Fibroblast of lung (primary cell): ENCODE measurements at regions not wholly inside any gene's neighbourhood (a gene's known extent, or its start where the extent isn't known, plus 50 kb on each side); places are given as distances from the start of the nearest gene placed in this dataset.
A peak's percentile ranks its signal among the peaks of the same experiment; 100 is the strongest.

Experiments used
- DNase-seq, 2 donors: peaks; one replicate each; pipeline versions ENCODE4 v3.0.0 to v3.0.0-alpha.2; 2010; ENCODE audit warnings: low read depth in 2 of 2
- H2AFZ ChIP-seq: 2 replicates; pipeline ENCODE4 v1.5.1; 2012; ENCODE audit warnings: low read length, control low read depth, inconsistent platforms
- H3K27ac ChIP-seq: 2 replicates; pipeline ENCODE4 v1.5.1; 2011; ENCODE audit warnings: low read length, control low read depth; ENCODE audit not compliant: insufficient read depth
- H3K27me3 ChIP-seq: 2 replicates; pipeline ENCODE4 v1.5.1; 2011; ENCODE audit warnings: mild to moderate bottlenecking, low read length; ENCODE audit not compliant: control insufficient read depth, insufficient read depth
- H3K36me3 ChIP-seq: 2 replicates; pipeline ENCODE4 v1.5.1; 2011; ENCODE audit warnings: low read length; ENCODE audit not compliant: control insufficient read depth, insufficient read depth
- H3K4me1 ChIP-seq: 2 replicates; pipeline ENCODE4 v1.5.1; 2011; ENCODE audit warnings: low read length; ENCODE audit not compliant: control insufficient read depth, insufficient read depth; ENCODE audit errors: extremely low read depth
- H3K4me2 ChIP-seq: 2 replicates; pipeline ENCODE4 v1.5.1; 2011; ENCODE audit warnings: low read length, control low read depth; ENCODE audit not compliant: insufficient read depth; ENCODE audit errors: extremely low read depth
- H3K4me3 ChIP-seq, 4 experiments: fragments of 200-600 bp in 1 of 4; sonication (generic) in 1 of 4; replicated peaks in 1 of 4; 2 replicates each; pipeline ENCODE4 v1.5.1; 2011 to 2016; ENCODE audit warnings: low read length in 4 of 4, low read depth in 3 of 4, mild to moderate bottlenecking in 3 of 4, control low read depth in 2 of 4, inconsistent platforms in 1 of 4, mixed read lengths in 1 of 4; ENCODE audit not compliant: insufficient read depth in 1 of 4; ENCODE audit errors: control extremely low read depth in 1 of 4
- H3K79me2 ChIP-seq: 2 replicates; pipeline ENCODE4 v1.5.1; 2012; ENCODE audit warnings: mild to moderate bottlenecking, low read length, inconsistent platforms; ENCODE audit not compliant: control insufficient read depth, insufficient read depth
- H3K9ac ChIP-seq: 2 replicates; pipeline ENCODE4 v1.5.1; 2011; ENCODE audit warnings: mild to moderate bottlenecking, low read length, control low read depth; ENCODE audit not compliant: insufficient read depth
- H3K9me3 ChIP-seq: 2 replicates; pipeline ENCODE4 v1.5.1; 2012; ENCODE audit warnings: low read depth, low read length; ENCODE audit not compliant: control insufficient read depth, insufficient read depth
- H4K20me1 ChIP-seq: 2 replicates; pipeline ENCODE4 v1.5.1; 2011; ENCODE audit warnings: low read length; ENCODE audit not compliant: control insufficient read depth, insufficient read depth; ENCODE audit errors: extremely low read depth
- CTCF ChIP-seq, 2 donors: IDR thresholded peaks in 1 of 2; conservative IDR thresholded peaks in 1 of 2; 1 replicate in 1 of 2; 2 replicates in 1 of 2; pipeline ENCODE4 v1.5.1; 2011 to 2012; ENCODE audit warnings: low read length in 2 of 2, control low read depth in 1 of 2, inconsistent platforms in 1 of 2, low read depth in 1 of 2, mild to moderate bottlenecking in 1 of 2
- EZH2 ChIP-seq: IDR thresholded peaks from 2 replicates; pipeline ENCODE4 v1.5.1; 2012; ENCODE audit warnings: low read length, control low read depth, mild to moderate bottlenecking; ENCODE audit errors: missing control alignments

DNA sequence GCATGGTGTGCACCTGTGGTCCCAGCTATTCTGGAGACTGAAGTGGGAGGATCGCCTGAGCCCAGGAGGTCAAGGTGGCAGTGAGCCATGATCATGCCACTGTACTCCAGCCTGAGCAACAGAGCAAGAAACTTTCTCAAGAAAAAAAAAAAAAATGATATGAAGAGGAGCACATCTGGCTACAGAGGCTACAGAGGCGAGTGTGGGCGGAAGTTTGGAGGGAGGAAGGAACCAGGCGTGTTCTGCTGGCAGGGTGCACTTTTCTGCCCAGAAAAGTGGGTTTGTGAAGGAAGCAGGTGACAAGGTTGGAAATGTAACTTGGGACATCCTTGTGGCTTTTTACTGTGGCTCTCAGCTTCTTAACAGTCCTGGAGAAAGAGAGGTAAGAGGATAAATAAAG is 96.7 kb downstream of the SNX5 start:
- Histone ChIP-seq H3K4me1 (peaks cover 26% of the 10 kb centered on the region), H4K20me1 (no peaks in the 10 kb centered on the region), H3K27me3 (no peaks in the 10 kb centered on the region), H3K9me3 (no peaks in the 10 kb centered on the region), H3K9ac (no peak overlapping the region), H3K4me2 (no peak overlapping the region), H3K27ac (no peak overlapping the region), H3K79me2 (no peaks in the 10 kb centered on the region), H2AFZ (no peak overlapping the region), H3K4me3 (no peak overlapping the region), H3K36me3 (no peaks in the 10 kb centered on the region)
- TF ChIP-seq CTCF (conservative IDR thresholded peaks at IDR 0.05 in 1 of 2, IDR thresholded peaks at IDR 0.05 in 1 of 2; ENCODE audit: low read depth in 1 of 2, low read length in 2 of 2) (no peak), EZH2 (no peak)
- DNase-seq: no peak

DNA sequence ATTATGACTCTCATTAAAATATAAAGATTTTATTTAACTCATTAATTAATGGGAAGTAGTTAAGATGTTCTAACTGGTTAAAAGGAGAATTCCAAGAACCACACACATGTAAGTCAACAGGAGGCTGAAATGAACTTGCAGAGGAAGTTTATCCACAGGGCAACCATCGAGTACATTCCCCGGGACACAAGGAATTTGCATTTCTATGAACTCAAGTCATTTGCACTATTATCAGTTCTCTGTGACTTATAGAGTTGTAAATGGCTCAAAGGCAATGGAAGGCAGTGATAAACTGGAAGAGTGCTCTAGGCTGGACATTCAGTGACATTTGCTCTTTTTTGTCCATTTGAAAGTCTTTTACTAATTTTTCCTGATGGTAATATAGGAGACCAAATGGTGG is 97.4 kb downstream of the SNX5 start:
- Histone ChIP-seq H4K20me1 (no peaks in the 10 kb centered on the region), H3K4me3 (no peak overlapping the region), H3K4me2 (no peak overlapping the region), H3K27me3 (no peaks in the 10 kb centered on the region), H3K4me1 (peaks cover 26% of the 10 kb centered on the region), H3K9ac (no peak overlapping the region), H3K9me3 (no peaks in the 10 kb centered on the region), H3K27ac (no peak overlapping the region), H3K79me2 (no peaks in the 10 kb centered on the region), H3K36me3 (no peaks in the 10 kb centered on the region), H2AFZ (no peak overlapping the region)
- DNase-seq: peak in 1 of 2 donors; percentile 51
- TF ChIP-seq CTCF (conservative IDR thresholded peaks at IDR 0.05 in 1 of 2, IDR thresholded peaks at IDR 0.05 in 1 of 2; ENCODE audit: low read depth in 1 of 2, low read length in 2 of 2) (no peak), EZH2 (no peak)

GRCh38 chr20:17870086-17870740 is 98.4 kb downstream of the SNX5 start:
- H3K9me3 ChIP-seq: no peaks in the 10 kb centered on the region
- H3K4me3 ChIP-seq: peak overlapping the region in 1 of 4 experiments; percentile 5
- peak overlapping the region; percentile 24 for H3K27ac ChIP-seq
- H3K79me2 ChIP-seq: no peaks in the 10 kb centered on the region
- peak overlapping the region; percentile 75 for H2AFZ ChIP-seq
- peak overlapping the region; percentile 73 for H3K4me2 ChIP-seq
- no peak for TF ChIP-seq CTCF (conservative IDR thresholded peaks at IDR 0.05 in 1 of 2, IDR thresholded peaks at IDR 0.05 in 1 of 2; ENCODE audit: low read depth in 1 of 2, low read length in 2 of 2)
- TF ChIP-seq EZH2: no peak
- peak in 1 of 2 donors; percentile 42 for DNase-seq
- no peaks in the 10 kb centered on the region for H4K20me1 ChIP-seq
- H3K4me1 ChIP-seq: peaks cover 19% of the 10 kb centered on the region
- H3K9ac ChIP-seq: peak overlapping the region; percentile 20
- H3K27me3 ChIP-seq: no peaks in the 10 kb centered on the region
- no peaks in the 10 kb centered on the region for H3K36me3 ChIP-seq
